Fibroblast of villous mesenchyme (primary cell): ENCODE measurements at regions not wholly inside any gene's neighbourhood (a gene's known extent, or its start where the extent isn't known, plus 50 kb on each side); places are given as distances from the start of the nearest gene placed in this dataset.

ENCODE experiments used
- DNase-seq: peaks from one replicate; pipeline ENCODE4 v3.0.0-alpha.2; 2010; ENCODE audit warnings: low read depth
- H3K4me3 ChIP-seq: 2 replicates; pipeline ENCODE4 v1.5.1; 2011; ENCODE audit warnings: low read depth, mild to moderate bottlenecking, low read length
- TF ChIP-seq, protein P1 (sequence below): IDR thresholded peaks from 2 replicates; pipeline ENCODE4 v1.5.1; 2012; ENCODE audit warnings: low read depth, mild to moderate bottlenecking, low read length; ENCODE audit not compliant: insufficient read depth

DNA sequence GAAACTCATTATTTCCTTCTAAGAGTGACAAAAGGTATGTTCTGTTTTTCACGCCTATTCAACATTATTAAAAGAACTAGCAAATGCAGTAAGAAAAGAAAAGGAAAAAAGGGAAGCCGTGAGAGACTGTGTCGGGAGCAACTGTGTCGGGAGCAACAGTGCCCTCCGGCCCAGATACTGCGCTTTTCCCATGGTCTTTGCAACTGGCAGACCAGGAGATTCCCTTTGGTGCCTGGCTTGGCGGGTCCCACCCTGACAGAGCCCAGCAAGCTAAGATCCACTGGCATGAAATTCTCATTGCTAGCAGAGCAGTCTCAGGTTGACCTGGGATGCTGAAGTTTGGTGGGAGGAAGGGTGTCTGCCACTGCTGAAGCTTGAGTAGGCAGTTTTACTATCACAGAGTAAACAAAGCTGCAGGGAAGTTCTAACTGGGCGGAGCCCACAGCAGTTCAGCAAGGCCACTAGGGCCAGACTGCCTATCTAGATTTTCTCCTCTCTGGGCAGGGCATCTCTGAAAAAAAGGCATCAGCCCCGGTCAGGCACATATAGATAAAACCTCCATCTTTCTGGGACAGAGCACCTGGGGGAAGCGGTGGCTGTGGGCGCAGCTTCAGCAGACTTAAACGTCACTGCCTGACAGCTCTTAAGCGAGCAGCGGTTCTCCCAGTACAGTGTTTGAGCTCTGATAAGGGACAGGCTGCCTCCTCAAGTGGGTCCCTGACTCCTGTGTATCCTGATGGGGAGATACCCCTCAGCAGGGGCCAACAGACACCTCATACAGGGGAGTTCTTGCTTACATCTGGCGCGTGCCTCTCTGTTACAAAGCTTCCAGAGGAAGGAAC is 1237.4 kb upstream of the CDH18 start:
- TF ChIP-seq, protein P1, sequence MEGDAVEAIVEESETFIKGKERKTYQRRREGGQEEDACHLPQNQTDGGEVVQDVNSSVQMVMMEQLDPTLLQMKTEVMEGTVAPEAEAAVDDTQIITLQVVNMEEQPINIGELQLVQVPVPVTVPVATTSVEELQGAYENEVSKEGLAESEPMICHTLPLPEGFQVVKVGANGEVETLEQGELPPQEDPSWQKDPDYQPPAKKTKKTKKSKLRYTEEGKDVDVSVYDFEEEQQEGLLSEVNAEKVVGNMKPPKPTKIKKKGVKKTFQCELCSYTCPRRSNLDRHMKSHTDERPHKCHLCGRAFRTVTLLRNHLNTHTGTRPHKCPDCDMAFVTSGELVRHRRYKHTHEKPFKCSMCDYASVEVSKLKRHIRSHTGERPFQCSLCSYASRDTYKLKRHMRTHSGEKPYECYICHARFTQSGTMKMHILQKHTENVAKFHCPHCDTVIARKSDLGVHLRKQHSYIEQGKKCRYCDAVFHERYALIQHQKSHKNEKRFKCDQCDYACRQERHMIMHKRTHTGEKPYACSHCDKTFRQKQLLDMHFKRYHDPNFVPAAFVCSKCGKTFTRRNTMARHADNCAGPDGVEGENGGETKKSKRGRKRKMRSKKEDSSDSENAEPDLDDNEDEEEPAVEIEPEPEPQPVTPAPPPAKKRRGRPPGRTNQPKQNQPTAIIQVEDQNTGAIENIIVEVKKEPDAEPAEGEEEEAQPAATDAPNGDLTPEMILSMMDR = no peak
- no peak overlapping the region for H3K4me3 ChIP-seq
- DNase-seq = no peak

DNA sequence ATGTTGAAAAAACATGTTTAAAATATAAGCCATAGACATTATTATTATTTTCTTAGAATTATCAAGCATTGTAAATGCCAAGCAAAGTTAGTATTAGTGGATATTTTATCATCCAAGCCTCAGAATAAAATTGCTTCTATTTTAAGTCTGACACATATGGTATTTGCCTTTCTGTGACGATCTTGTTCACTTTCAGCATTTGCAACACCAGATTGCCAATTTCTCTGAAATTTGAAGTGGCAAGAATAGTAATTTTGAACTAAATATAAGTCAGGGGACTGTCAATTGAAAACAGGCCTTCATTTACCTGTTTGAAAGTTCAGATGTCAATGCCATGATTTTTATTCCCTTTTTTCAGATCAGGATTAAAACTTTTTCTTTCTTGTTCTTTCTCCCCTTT is 1233.6 kb upstream of the CDH18 start:
- TF ChIP-seq, protein P1 = no peak
- H3K4me3 ChIP-seq = no peak overlapping the region
- no peak for DNase-seq

DNA sequence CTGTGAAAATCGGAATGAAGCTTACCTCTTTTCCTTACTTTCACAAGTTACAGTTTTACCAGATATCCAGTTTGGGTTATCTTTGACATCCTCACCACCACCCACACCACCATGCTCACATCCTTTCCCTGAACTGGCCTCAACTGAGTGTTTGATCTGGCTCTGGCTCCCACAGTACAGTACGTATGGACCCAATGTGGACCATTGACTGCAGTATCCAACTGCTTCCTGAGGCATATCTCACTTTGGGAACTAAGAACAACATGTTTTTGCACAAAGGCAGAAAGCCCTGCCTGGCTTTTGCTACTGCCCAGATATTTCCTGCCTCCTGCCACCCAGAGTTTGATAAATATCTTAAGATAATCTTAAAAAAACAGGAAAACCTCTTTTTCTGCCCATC is 1232.0 kb upstream of the CDH18 start:
- no peak for DNase-seq
- H3K4me3 ChIP-seq = no peak overlapping the region
- TF ChIP-seq, protein P1 = no peak

DNA sequence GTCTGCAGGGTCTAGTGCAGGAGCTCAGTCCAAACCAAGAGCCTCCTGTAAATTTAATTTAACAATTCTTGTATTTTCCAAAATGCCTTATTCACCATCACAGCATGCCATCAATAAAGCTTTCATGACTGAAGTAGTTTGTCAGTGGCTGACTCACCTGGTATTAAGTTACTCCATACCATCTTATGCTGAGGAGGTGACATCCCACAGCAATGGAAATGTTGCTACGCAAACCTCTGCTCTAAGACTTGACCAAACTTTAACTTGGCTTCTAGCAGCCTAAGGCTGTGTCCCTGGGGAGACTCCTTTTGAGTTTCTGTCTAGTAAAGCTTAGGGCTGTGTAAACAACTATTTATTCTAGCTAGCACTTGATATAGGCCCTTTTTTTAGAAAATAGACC is 1231.3 kb upstream of the CDH18 start:
- TF ChIP-seq, protein P1 = no peak
- DNase-seq = peak; percentile 7
- H3K4me3 ChIP-seq = no peak overlapping the region

DNA sequence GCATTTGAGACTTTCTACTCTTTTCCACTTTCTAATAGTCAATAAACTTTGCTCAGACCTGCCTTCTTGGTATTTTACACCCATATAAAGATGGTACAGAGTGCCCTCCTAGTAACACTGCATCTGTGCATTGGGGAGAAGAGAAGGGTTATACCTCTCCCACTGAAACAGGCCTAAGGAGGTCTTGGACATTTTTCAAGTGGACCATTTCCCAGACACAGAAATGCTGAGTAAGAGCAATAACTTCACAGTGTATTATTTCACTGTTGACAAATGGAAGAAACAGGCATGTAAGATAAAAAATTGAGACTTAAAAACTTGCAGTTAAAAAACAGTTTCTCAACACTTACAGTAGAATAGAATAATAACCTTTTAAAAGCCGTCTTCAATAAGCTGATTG is 1224.0 kb upstream of the CDH18 start:
- no peak overlapping the region for H3K4me3 ChIP-seq
- DNase-seq = peak; percentile 0
- TF ChIP-seq, protein P1 = no peak

DNA sequence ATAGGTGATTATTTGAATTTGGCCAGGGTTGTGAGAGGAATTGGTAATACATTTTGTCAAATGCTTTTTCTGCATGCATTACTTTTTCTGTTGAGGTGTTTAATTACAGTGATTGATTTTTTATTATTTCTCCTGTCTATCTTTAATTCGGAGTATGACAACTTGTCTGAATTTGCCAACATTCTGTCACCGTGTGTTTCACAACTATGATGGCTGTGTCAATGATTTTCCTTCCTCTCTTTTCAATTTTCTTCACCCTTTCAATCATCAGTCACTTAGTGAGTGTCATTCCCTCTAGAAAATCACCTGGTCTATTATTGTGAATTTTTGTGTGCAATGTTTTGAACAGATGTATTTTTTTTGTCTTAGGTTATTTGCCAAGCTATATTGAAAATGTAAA is 1221.4 kb upstream of the CDH18 start:
- H3K4me3 ChIP-seq = no peak overlapping the region
- no peak for DNase-seq
- TF ChIP-seq, protein P1 = no peak

DNA sequence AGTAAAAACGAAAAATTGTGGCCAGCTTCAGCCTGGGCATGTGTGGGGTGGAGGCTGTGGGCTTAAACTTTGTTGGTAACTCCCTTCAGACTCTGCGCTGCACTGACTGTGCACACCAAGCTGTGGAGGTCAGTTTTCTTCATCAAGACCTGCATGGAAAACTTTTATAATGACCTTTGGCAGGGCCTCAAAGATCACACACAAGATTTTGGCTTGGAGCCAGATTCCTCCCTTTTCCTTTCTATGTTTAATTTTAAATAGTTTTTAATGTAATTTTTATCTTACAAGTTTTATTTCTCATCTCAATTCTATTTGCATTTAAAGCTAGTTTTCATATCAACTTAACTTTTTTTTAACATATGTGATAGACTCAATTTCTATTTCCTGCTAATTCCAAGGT is 1211.1 kb upstream of the CDH18 start:
- no peak for DNase-seq
- TF ChIP-seq, protein P1 = no peak
- no peak overlapping the region for H3K4me3 ChIP-seq
